HG03066 (cell line): ENCODE measurements at regions not wholly inside any gene's neighbourhood (a gene's known extent, or its start where the extent isn't known, plus 50 kb on each side); places are given as distances from the start of the nearest gene placed in this dataset.

Experiments
- ATAC-seq: cut with Tn5 transposase; IDR thresholded peaks from one replicate; pipeline ENCODE4 v1.9.1; 2021; ENCODE audit warnings: low read depth; ENCODE audit not compliant: unreplicated experiment

DNA sequence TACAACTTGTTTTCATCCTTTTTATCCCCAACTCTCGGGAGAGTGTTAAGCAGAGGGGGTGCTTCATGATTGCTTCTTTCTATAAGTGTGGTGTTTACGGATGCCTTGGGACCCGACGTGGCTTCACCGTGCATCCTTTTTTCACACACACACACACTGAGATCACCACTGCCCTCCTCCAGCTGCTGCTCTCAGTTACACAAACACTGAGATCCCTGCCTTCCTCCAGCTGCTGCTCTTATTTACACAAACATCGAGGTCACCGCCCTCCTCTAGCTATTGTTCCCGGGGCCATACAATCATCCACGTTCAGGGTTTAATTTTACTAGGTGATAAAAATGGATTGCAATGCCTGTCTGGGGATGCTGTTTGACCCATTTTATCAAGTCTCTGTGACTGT is 155.4 kb upstream of the FAM9B start:
- ATAC-seq: no peak

GRCh38 chrX:9191392-9191791 is 157.5 kb upstream of the FAM9B start:
- no peak for ATAC-seq

GRCh38 chrX:9195199-9195880 is 161.4 kb upstream of the FAM9B start:
- no peak for ATAC-seq

DNA sequence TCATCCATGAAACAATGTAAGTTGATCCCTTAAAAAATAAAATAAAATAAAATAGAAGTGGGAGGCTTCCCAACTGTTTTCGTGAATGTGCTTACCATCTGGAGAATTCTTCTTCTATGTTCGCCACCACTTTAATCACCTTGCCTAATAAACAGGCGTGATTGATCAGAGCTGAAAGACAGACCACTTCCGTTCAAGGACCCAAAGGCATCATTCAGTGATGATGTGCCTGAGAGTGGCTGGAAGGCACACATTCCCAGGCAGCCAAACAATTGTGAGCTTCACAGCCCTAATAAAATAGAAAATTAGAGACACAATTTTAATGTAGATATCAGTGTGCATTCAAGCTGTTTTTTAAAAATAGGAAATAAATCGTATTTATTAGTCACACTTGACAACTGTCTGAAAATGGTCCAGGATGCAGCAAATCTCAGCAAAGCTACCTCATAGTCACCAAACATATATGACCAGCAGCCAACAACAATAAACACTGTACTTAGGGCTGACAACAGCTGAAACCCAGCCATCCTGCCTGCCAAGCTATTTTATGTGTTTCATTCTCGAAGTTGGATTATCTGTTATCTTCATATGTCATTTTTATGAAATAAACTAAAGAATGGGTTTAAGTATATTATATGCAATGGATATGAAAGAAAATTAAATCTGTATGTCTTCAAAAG is 163.2 kb upstream of the FAM9B start:
- no peak for ATAC-seq

DNA sequence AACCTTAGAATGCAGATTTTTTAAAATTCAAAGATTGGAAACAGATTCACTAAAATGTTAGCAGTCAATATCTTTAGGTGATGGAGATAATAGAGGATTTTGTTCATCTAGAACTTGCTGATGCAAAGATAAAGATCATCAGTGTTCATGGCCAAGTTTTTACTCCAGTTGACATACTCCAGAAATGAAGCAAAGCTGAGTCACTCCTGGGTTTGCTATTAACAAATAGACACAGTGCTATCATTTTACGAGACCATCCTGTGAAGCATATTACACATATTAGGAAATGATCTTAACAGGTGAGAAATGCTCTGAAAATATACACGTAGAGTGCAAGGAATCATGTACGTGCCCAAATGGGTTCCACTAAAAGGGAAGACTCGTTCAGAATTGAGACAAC is 170.6 kb upstream of the FAM9B start:
- ATAC-seq: no peak

- no peak for ATAC-seq
Observed at GRCh38 chrX:9205599-9206223, 171.8 kb upstream of the FAM9B start.

- no peak for ATAC-seq
Observed at GRCh38 chrX:9207142-9207541, 173.2 kb upstream of the FAM9B start.

GRCh38 chrX:9211269-9211668 is 177.3 kb upstream of the FAM9B start:
- ATAC-seq: no peak

- no peak for ATAC-seq
Observed at GRCh38 chrX:9221781-9222180, 187.9 kb upstream of the FAM9B start.

DNA sequence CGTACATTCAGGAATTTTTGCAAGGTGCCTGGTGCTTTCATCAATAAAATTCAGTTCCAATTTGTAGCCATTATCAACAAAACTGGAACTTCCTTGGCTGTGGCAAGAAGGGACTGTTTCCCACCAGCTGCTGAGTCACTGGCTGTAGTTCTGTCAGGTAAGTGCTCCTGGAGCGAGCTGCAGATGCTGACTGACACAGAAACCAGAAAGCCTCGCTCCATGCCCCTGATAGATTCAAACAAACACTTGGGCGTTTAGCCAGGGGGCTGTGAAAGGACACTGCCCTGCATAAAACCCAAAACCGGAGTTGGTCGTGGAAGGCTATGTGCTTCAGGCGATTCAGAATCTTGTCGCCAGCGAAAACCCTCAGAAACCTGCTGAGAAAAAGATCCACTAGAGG is 188.4 kb upstream of the FAM9B start:
- ATAC-seq: no peak

- no peak for ATAC-seq
Observed at GRCh38 chrX:9227276-9227675, 193.3 kb upstream of the FAM9B start.

DNA sequence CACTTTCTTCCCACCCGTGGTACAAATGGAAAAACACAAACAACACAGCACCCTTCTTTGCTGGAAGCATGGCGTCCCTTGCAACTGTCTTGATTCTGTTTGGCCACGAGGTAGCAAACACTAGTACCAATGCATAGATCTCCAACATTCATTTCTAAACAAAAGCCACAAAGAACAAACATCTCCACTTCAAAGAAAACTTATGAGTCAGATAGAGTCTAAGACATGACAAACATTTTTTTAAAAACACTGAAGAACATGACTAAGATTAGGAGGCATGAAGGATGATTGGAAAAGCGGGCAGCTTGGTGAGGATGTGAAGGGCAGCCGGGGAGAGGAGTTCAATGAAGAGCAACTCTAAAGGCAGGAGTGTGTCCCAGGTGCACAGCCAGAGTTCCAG is 197.6 kb upstream of the FAM9B start:
- ATAC-seq: no peak

GRCh38 chrX:9233141-9233540 is 199.2 kb upstream of the FAM9B start:
- ATAC-seq: no peak

DNA sequence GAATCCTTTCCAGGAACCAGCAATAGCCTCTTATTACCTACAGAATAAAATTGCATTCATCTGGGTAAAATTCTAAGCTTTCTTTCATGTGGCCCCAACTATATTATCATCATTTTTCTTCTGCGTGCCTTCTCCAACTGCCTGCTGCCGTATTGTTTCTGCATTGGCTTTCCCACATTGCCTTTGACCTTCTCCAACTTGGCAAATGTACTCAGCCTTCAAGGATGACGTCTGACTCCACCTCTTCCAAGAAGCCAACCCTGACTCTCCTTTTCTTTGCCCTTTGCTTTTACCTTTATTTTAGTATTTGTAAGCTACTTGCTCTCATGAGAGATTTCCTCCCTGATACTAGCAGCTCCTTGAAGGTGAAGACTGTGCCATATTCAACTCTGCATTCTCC is 200.4 kb upstream of the FAM9B start:
- ATAC-seq: no peak

DNA sequence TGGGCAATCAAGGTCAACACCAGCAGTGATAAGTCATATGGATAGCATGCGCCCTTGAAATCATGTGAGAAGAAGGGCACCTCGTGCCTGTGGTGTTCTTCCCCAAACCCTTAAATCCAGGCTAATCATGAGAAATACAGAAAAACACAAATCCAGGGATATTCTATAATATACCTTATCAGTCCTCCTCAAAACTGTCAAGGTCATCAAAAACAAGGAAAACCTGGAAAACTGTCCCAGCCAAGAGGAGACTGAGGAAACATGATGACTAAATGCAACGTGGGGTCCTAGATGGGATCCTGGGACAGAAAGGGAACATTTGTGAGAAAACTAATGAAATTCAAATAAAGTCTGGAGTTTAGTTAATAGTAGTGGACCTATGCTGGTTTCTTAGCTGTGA is 201.8 kb upstream of the FAM9B start:
- ATAC-seq: no peak

DNA sequence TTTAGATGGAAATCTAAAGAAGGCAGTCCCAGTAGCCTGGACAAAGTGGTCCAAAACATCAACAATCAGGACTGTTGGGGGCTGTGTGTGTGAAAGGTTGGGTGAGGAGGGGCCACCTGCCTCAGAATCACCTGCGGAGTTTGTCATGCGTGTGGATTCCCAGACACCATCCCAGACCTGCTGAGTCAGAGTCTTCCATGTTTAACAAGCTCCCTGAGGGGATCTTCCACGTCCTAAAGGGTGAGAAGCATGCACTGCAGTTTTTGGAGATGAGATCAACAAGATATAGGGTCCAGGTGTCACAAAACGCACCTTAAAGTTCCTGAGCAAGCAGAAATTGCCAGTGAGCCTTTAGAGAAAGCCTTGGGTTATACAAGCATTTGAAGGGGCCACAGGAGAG is 207.0 kb upstream of the FAM9B start:
- no peak for ATAC-seq

- no peak for ATAC-seq
Observed at GRCh38 chrX:9241427-9241826, 207.5 kb upstream of the FAM9B start.

GRCh38 chrX:9249051-9249846 is 215.3 kb upstream of the FAM9B start:
- no peak for ATAC-seq

GRCh38 chrX:9252182-9252581 is 212.7 kb upstream of the TBL1X start:
- no peak for ATAC-seq

DNA sequence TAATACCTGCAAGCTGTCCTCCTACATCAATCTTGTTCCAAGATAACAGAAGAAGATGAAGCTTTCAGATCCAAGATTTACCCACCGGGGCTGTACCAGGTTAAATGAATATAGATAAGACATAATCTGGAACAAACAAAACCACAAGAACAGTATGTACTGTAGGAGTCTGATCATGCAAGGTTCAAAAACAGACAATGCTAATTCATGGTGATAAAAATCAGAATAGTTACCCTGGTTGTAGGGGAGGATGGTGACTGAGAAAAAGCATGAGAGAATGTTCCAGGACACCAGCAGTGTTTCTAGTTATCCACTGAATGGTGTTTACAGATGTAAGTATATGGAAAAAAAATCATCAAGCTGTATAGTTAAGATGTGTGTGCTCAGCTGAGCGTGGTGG is 211.6 kb upstream of the TBL1X start:
- no peak for ATAC-seq

DNA sequence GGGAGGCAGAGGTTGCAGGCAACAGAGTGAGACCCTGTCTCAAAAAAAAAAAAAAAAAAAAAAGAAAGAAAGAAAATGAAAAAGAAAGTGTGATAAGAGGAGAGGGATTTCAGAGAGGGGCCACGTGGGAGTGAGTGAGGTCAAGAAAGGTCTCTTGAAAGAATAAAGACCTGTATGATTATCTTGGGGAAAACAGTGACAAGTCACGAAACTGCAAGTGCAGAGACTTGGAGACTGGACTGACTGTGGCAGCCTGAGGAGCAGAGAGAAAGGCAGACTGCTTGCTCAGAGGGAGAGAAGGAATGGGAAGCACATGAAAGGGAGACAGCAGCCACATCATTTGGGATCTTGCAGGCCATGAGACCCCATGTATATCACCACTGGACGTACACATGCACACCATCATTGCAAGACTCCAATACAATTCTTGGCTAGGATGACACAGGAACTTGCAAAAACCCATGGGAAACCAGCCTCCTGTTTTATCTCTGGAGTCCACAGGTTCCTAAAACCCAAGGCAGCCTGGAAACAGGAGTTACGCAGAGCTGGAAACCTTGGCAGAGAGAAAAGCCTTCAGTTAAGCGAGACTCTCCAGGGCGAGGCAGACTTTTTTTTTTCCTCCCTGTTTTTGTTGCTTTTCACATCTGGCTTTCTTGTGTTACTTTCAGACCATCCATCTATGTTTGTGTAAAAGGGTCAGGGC is 207.0 kb upstream of the TBL1X start:
- no peak for ATAC-seq
